Left lung (tissue), 4 donors: ENCODE measurements at regions not wholly inside any gene's neighbourhood (a gene's known extent, or its start where the extent isn't known, plus 50 kb on each side); places are given as distances from the start of the nearest gene placed in this dataset.
"Not testable (repeated sequence)": the region's sequence is repeated elsewhere in the genome, so short reads cannot be mapped to it uniquely, and the experiment has no call there.

ENCODE experiments used
- ATAC-seq: fragments of 200-7000 bp; cut with Tn5 transposase; one replicate; pipeline ENCODE4 v1.9.1; 2020; ENCODE audit warnings: moderate library complexity
- DNase-seq, 4 donors: peaks; one replicate each; pipeline ENCODE4 v3.0.0-alpha.2; 2013 to 2020
- H3K27ac ChIP-seq, 2 donors: fragments of 200-600 bp; sonication (generic) in 1 of 2; one replicate each; pipeline versions ENCODE4 v1.5.0 to v1.8.0; 2020 to 2021
- H3K27me3 ChIP-seq, 2 donors: fragments of 200-600 bp; sonication (generic) in 1 of 2; one replicate each; pipeline versions ENCODE4 v1.5.0 to v1.8.0; 2020 to 2021
- H3K36me3 ChIP-seq, 2 donors: fragments of 200-600 bp; sonication (generic) in 1 of 2; one replicate each; pipeline versions ENCODE4 v1.5.0 to v1.8.0; 2020 to 2021
- H3K4me1 ChIP-seq, 2 donors: fragments of 200-600 bp; one replicate each; pipeline ENCODE4 v1.8.0; 2021
- H3K4me3 ChIP-seq, 2 donors: fragments of 200-600 bp; sonication (generic) in 1 of 2; one replicate each; pipeline versions ENCODE4 v1.5.0 to v1.8.0; 2020 to 2021; ENCODE audit warnings: mild to moderate bottlenecking in 1 of 2
- H3K9me3 ChIP-seq, 2 donors: fragments of 200-600 bp; sonication (generic) in 1 of 2; one replicate each; pipeline versions ENCODE4 v1.5.0 to v1.8.0; 2020 to 2021
- CTCF ChIP-seq, 2 donors: fragments of 200-600 bp; sonication (generic) in 1 of 2; IDR thresholded peaks; one replicate each; pipeline versions ENCODE4 v1.5.0 to v1.8.0; 2021; ENCODE audit warnings: antibody characterized with exemption in 2 of 2
- intact Hi-C, 2 donors: fragments of 100-400 bp; cut with DNase I; formaldehyde crosslinking; loops; one replicate each; pipeline versions ENCODE4 v1.11.2 to v1.14.2; 2022
- donor health status: DM: no; HTN: yes; CAD: no.
- donor health status: DM: no; HTN: no; CAD: no.

- Histone ChIP-seq H3K9me3 (no peaks in the 10 kb centered on the region), H3K27me3 (no peaks in the 10 kb centered on the region), H3K27ac (no peak overlapping the region), H3K36me3 (no peaks in the 10 kb centered on the region), H3K4me1 (no peaks in the 10 kb centered on the region), H3K4me3 (no peak overlapping the region)
- DNase-seq, result no peak
- ATAC-seq, result no peak
- intact Hi-C loops, result no loop called here
- no peak for TF ChIP-seq CTCF (IDR thresholded peaks at IDR 0.05)
These were observed 136.8 kb downstream of the DACT1 start for GRCh38 chr14:58774531-58774930.

- ATAC-seq, H3K27ac ChIP-seq, H3K4me1 ChIP-seq, H3K27me3 ChIP-seq, intact Hi-C loops, DNase-seq, H3K9me3 ChIP-seq, H3K36me3 ChIP-seq, H3K4me3 ChIP-seq: not testable (repeated sequence)
These were observed 137.4 kb downstream of the DACT1 start for GRCh38 chr14:58775130-58775529.

- no peak for TF ChIP-seq CTCF (IDR thresholded peaks at IDR 0.05)
These were observed 138.8 kb downstream of the DACT1 start for GRCh38 chr14:58776516-58776915.

GRCh38 chr14:58777541-58777979 lies 139.8 kb downstream of the DACT1 start:
- no peak for ATAC-seq
- Histone ChIP-seq H3K27ac (no peak overlapping the region), H3K4me3 (no peak overlapping the region), H3K9me3 (no peaks in the 10 kb centered on the region), H3K27me3 (no peaks in the 10 kb centered on the region), H3K4me1 (no peaks in the 10 kb centered on the region), H3K36me3 (no peaks in the 10 kb centered on the region)
- intact Hi-C loops, result no loop called here
- no peak for TF ChIP-seq CTCF (IDR thresholded peaks at IDR 0.05)
- DNase-seq, result peak in 1 of 4 donors; percentile 7

More at GRCh38 chr14:58776516-58776915, 138.8 kb downstream of the DACT1 start:
- no peaks in the 10 kb centered on the region for H3K4me1 ChIP-seq
- no peak overlapping the region for H3K4me3 ChIP-seq
- no peaks in the 10 kb centered on the region for H3K27me3 ChIP-seq
- intact Hi-C loops, result no loop called here
- ATAC-seq (no peak), DNase-seq (no peak)
- H3K27ac ChIP-seq, result no peak overlapping the region
- no peaks in the 10 kb centered on the region for H3K36me3 ChIP-seq
- H3K9me3 ChIP-seq, result no peaks in the 10 kb centered on the region

GRCh38 chr14:58778202-58778601 lies 140.4 kb downstream of the DACT1 start:
- no peaks in the 10 kb centered on the region for H3K36me3 ChIP-seq
- H3K4me1 ChIP-seq, result no peaks in the 10 kb centered on the region
- intact Hi-C loops, result no loop called here
- no peaks in the 10 kb centered on the region for H3K9me3 ChIP-seq
- TF ChIP-seq CTCF (IDR thresholded peaks at IDR 0.05), result no peak
- no peak overlapping the region for H3K4me3 ChIP-seq
- ATAC-seq (no peak), DNase-seq (no peak)
- no peak overlapping the region for H3K27ac ChIP-seq
- H3K27me3 ChIP-seq, result no peaks in the 10 kb centered on the region

GRCh38 chr14:58779376-58779775 lies 141.6 kb downstream of the DACT1 start:
- H3K36me3 ChIP-seq, result no peaks in the 10 kb centered on the region
- no peaks in the 10 kb centered on the region for H3K4me1 ChIP-seq
- no peak overlapping the region for H3K27ac ChIP-seq
- no peaks in the 10 kb centered on the region for H3K9me3 ChIP-seq
- no peaks in the 10 kb centered on the region for H3K27me3 ChIP-seq
- DNase-seq (no peak), ATAC-seq (no peak)
- no peak for TF ChIP-seq CTCF (IDR thresholded peaks at IDR 0.05)
- H3K4me3 ChIP-seq, result no peak overlapping the region
- intact Hi-C loops, result no loop called here
